Loucy (cell line): ENCODE measurements at regions not wholly inside any gene's neighbourhood (a gene's known extent, or its start where the extent isn't known, plus 50 kb on each side); places are given as distances from the start of the nearest gene placed in this dataset.

Experiments used
- H2AFZ ChIP-seq: fragments of 200-600 bp; sonication (generic); 2 replicates; pipeline ENCODE4 v1.6.0; 2016; ENCODE audit warnings: antibody characterized with exemption, mild to moderate bottlenecking, low read length, moderate library complexity
- H3F3A ChIP-seq: fragments of 200-600 bp; 2 replicates; pipeline ENCODE4 v1.6.0; 2016; ENCODE audit warnings: antibody characterized with exemption, low read depth, mild to moderate bottlenecking
- H3K27me3 ChIP-seq: fragments of 200-600 bp; sonication (generic); 2 replicates; pipeline ENCODE4 v1.6.1; 2014; ENCODE audit warnings: low read length, mild to moderate bottlenecking; ENCODE audit not compliant: insufficient read depth, poor library complexity, severe bottlenecking
- H3K36me3 ChIP-seq: fragments of 200-600 bp; sonication (generic); 2 replicates; pipeline ENCODE4 v1.6.1; 2016; ENCODE audit warnings: low read length; ENCODE audit not compliant: insufficient read depth
- H3K4me1 ChIP-seq: fragments of 200-600 bp; sonication (generic); 2 replicates; pipeline ENCODE4 v1.5.1; 2014; ENCODE audit warnings: low read length, mild to moderate bottlenecking; ENCODE audit not compliant: insufficient read depth, poor library complexity, severe bottlenecking
- H3K4me2 ChIP-seq: fragments of 200-600 bp; sonication (generic); 2 replicates; pipeline ENCODE4 v1.6.0; 2014; ENCODE audit warnings: antibody characterized with exemption, low read length, low read depth, mild to moderate bottlenecking; ENCODE audit not compliant: poor library complexity, severe bottlenecking
- H3K4me3 ChIP-seq: fragments of 200-600 bp; sonication (generic); 2 replicates; pipeline ENCODE4 v1.5.1; 2014; ENCODE audit warnings: low read length, mild to moderate bottlenecking, mixed read lengths; ENCODE audit not compliant: poor library complexity, severe bottlenecking
- H3K79me2 ChIP-seq: fragments of 200-600 bp; sonication (generic); 2 replicates; pipeline ENCODE4 v1.6.1; 2014; ENCODE audit warnings: low read length; ENCODE audit not compliant: insufficient read depth
- H3K9ac ChIP-seq: fragments of 200-600 bp; sonication (generic); 2 replicates; pipeline ENCODE4 v1.6.0; 2014; ENCODE audit warnings: mild to moderate bottlenecking, low read depth, low read length, moderate library complexity; ENCODE audit not compliant: poor library complexity, severe bottlenecking
- H3K9me2 ChIP-seq: fragments of 200-600 bp; sonication (generic); replicated peaks from 2 replicates; pipeline ENCODE4 v1.6.1; 2016; ENCODE audit warnings: low read depth, low read length, mixed read lengths
- H3K9me3 ChIP-seq: fragments of 200-600 bp; sonication (generic); 2 replicates; pipeline ENCODE4 v1.6.1; 2014; ENCODE audit warnings: mild to moderate bottlenecking, antibody characterized with exemption, low read length, low read depth; ENCODE audit not compliant: insufficient read depth
- H4K20me1 ChIP-seq: fragments of 200-600 bp; sonication (generic); 2 replicates; pipeline ENCODE4 v1.6.0; 2014; ENCODE audit warnings: antibody characterized with exemption, low read length, mild to moderate bottlenecking; ENCODE audit not compliant: insufficient read depth, poor library complexity, severe bottlenecking
- CTCF ChIP-seq: fragments of 200-600 bp; sonication (generic); conservative IDR thresholded peaks from 2 replicates; pipeline ENCODE4 v1.5.1; 2014; ENCODE audit warnings: mild to moderate bottlenecking, antibody characterized with exemption, low read length
- EZH2phosphoT487 ChIP-seq: fragments of 200-600 bp; IDR thresholded peaks from 2 replicates; pipeline ENCODE4 v1.6.1; 2018; ENCODE audit warnings: antibody characterized with exemption, mild to moderate bottlenecking, moderate library complexity, borderline replicate concordance

GRCh38 chr9:16213781-16214515 is 656.5 kb downstream of the BNC2 start:
- TF ChIP-seq EZH2phosphoT487: no peak
- TF ChIP-seq CTCF: no peak
- no peak overlapping the region for H3K9ac ChIP-seq
- H3K4me1 ChIP-seq: no peaks in the 10 kb centered on the region
- H2AFZ ChIP-seq: no peak overlapping the region
- H3K27me3 ChIP-seq: no peaks in the 10 kb centered on the region
- H3K79me2 ChIP-seq: no peaks in the 10 kb centered on the region
- no peak overlapping the region for H3K4me2 ChIP-seq
- H3K9me3 ChIP-seq: no peaks in the 10 kb centered on the region
- no peak overlapping the region for H3K4me3 ChIP-seq
- H3K9me2 ChIP-seq: no peaks in the 10 kb centered on the region
- H3F3A ChIP-seq: no peaks in the 10 kb centered on the region
- no peaks in the 10 kb centered on the region for H4K20me1 ChIP-seq
- H3K36me3 ChIP-seq: no peaks in the 10 kb centered on the region

- no peaks in the 10 kb centered on the region for H3K4me1 ChIP-seq
- H3K4me3 ChIP-seq: no peak overlapping the region
- no peaks in the 10 kb centered on the region for H3K9me2 ChIP-seq
- H3K4me2 ChIP-seq: no peak overlapping the region
- no peaks in the 10 kb centered on the region for H3K36me3 ChIP-seq
- H3K9me3 ChIP-seq: no peaks in the 10 kb centered on the region
- H3K27me3 ChIP-seq: no peaks in the 10 kb centered on the region
- no peak overlapping the region for H3K9ac ChIP-seq
- TF ChIP-seq CTCF: no peak
- TF ChIP-seq EZH2phosphoT487: no peak
- H4K20me1 ChIP-seq: no peaks in the 10 kb centered on the region
- H3F3A ChIP-seq: no peaks in the 10 kb centered on the region
- no peaks in the 10 kb centered on the region for H3K79me2 ChIP-seq
- H2AFZ ChIP-seq: no peak overlapping the region
These were observed 655.7 kb downstream of the BNC2 start for GRCh38 chr9:16214677-16215352.

GRCh38 chr9:16215353-16215680 is 655.2 kb downstream of the BNC2 start:
- Histone ChIP-seq H3K9me2 (no peaks in the 10 kb centered on the region), H2AFZ (no peak overlapping the region), H3K9ac (no peak overlapping the region), H3K79me2 (no peaks in the 10 kb centered on the region), H4K20me1 (no peaks in the 10 kb centered on the region), H3K4me2 (no peak overlapping the region), H3K4me1 (no peaks in the 10 kb centered on the region), H3K27me3 (no peaks in the 10 kb centered on the region), H3K9me3 (no peaks in the 10 kb centered on the region), H3K36me3 (no peaks in the 10 kb centered on the region), H3F3A (no peaks in the 10 kb centered on the region), H3K4me3 (no peak overlapping the region)
- TF ChIP-seq CTCF: no peak
- no peak for TF ChIP-seq EZH2phosphoT487
